GM18508 (cell line): ENCODE measurements at regions not wholly inside any gene's neighbourhood (a gene's known extent, or its start where the extent isn't known, plus 50 kb on each side); places are given as distances from the start of the nearest gene placed in this dataset.

Source experiments
- ATAC-seq: cut with Tn5 transposase; IDR thresholded peaks from one replicate; pipeline ENCODE4 v1.9.1; 2021; ENCODE audit warnings: moderate number of reproducible peaks; ENCODE audit not compliant: insufficient read depth, unreplicated experiment

DNA sequence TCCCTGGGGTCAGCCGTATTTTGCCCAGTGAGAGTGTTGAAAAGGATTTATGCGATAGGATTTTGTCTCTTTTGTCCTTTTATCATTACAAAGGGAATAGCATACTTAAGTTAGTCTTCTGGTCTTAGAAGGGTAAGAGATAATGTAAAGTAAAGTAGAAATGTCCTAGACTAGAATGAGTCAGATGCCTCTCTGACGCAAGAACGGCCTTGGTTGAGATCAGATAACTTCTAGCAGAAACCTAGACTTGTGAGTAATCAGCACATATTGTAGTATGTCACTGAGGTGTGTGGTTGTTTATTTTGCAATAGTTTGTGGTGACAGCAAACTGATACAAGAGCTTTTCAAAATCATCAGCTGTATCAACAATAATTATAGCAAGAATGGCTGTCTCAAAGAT, 866.1 kb downstream of the NSUN3 start:
- no peak for ATAC-seq

- no peak for ATAC-seq
These were observed 873.1 kb downstream of the NSUN3 start for GRCh38 chr3:94935738-94936580.

DNA sequence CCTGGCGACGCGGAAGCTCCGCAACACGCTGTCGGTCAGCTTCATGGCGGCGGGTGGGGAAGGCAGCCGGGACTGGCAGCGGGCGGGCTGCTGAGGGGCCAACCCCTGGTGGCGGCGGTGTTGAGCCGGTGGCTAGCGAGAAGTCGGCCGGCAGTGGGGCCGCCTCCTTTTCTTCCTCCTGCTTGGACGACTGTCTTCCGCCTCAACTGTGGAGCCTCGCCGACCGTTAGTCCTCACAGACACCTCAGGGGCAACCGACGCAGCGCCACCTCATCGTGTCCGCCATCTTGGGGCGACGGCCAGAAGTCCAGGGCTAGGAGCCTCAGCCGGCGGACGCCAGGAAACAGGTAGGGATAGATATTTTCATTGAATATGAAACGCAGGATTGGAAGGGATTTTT, 875.1 kb downstream of the NSUN3 start:
- ATAC-seq, result no peak

DNA sequence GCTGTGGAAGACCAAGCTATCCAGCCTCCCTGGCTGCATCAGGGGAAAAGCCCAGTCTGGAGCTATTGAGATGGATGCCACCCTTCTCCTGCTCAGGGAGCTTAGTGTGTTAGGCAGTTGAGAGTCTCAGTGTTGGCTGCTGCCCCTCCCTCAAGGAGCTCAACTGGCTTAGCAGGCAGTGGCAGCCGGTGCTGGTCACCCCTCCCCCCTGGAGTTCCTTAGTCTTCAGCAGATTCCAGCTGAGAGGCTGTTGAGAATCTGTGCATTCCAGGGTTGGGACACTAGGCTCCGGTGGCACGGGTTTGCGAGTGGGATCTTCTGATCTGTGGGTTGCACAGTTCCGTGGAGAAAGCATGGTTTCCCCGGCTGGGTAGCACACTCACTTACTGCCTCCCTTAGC, 883.8 kb downstream of the NSUN3 start:
- ATAC-seq, result no peak

- ATAC-seq, result no peak
These were observed 898.7 kb downstream of the NSUN3 start for GRCh38 chr3:94961423-94962100.

DNA sequence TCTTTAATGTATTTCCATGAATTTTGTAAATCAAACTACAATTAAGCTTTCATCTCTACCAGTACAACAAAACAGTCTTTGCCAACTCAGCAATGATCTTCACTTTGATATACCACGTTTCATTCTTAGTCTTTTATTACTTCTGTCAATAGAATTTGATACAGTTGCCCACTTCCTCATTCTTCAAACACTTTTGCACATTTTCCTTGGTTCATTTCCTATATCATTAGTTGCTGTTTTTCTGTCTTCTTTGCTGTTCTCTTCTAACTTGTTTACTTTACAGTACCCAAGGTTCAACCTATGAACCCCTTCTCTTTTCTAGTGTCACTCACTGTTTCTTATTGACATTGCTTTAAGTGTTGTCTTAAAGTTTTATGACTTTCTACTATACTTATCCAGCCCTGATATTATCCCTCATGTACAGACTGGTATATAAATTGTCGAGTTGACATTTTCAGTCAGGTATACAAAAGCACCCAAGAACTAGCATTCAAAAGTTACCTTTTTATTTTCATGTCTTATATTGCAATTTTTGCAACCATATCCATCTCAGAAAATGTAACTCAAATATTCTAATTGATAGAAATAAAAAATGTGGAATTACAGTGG, 903.1 kb downstream of the NSUN3 start:
- ATAC-seq, result no peak

- no peak for ATAC-seq
These were observed 904.3 kb downstream of the NSUN3 start for GRCh38 chr3:94967196-94967595.

GRCh38 chr3:94968519-94968918, 905.7 kb downstream of the NSUN3 start:
- ATAC-seq, result no peak

DNA sequence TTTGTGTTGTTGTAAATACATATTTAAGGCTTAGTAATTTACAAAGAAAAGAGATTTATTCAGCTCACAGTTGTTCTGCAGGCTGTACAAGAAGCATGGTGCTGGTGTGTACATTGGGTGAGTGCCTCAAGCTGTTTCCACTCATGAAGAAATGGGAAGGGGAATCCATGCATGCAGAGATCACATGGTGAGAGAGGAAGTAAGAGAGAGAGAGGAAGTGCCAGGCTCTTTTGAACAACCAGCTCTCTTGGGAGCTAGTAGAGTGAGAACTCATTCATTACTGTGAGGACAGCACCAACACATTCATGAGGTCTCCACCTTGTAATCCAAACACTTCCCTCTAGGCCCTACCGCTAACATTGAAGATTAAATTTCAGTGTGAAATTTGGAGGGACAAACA, 909.2 kb downstream of the NSUN3 start:
- no peak for ATAC-seq

- no peak for ATAC-seq
These were observed 915.2 kb downstream of the NSUN3 start for GRCh38 chr3:94978084-94978483.

GRCh38 chr3:94985778-94986177, 922.9 kb downstream of the NSUN3 start:
- no peak for ATAC-seq

DNA sequence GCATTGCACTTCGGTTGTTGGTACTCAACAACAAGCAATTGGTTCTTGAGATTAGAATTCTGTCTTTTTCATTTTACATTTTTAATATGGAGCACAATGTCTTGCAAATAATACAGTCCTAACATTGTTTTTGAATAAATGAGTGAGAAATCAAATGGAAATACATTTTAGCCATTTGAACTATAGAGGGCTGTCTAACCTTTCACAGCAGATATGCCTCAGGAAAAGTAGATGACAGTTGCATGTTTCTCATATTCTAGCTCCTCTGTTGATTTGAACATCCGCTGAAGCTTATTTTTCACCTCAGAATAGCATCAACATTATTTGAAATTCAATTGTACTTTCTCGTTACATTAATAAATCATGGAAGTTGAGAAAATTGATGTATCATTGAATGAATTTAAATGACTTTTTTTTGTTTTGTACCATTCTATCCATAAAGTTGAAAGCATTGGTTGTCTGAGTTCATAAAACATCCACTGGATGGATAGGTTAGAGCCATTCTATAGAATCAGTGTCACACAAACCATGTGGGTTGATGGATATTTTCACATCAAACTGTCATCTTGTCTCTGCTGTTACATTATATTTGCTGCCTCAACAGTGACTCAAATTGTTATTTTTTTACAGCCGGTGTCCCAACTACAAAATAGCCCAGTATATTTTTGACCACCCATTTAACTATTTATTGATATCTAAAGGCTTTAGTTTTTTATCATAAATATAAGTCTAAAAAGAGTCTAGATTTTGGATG, 928.3 kb downstream of the NSUN3 start:
- no peak for ATAC-seq

GRCh38 chr3:94996743-94997142, 933.9 kb downstream of the NSUN3 start:
- no peak for ATAC-seq

DNA sequence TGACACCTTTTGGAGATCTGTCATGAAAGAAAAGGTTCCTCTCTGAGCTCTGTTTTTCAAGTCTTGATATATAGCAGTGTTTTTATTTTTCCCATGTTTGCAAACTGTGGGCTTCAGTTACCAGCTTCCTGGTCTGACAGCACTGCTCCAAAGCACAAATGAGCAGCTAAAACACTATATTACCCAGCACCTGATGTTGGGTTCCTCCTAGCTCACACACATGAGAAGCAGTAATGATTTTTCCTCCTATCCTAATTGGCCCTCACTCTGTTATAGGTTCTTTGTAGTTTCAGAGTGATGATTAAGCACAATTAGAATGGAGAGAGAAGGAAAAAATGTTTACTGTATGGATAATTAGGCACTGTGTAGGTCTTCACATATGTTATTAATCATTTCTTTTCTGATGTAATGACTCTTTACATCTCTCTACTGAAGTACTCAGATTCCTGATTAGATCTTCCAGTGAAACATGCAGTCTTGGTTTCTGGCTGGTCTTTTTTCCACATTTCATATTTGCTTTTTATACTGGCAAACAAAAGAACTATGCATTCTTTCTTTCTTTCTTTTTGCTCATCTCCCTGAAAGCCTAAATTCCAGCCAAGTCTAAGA, 939.7 kb downstream of the NSUN3 start:
- no peak for ATAC-seq

DNA sequence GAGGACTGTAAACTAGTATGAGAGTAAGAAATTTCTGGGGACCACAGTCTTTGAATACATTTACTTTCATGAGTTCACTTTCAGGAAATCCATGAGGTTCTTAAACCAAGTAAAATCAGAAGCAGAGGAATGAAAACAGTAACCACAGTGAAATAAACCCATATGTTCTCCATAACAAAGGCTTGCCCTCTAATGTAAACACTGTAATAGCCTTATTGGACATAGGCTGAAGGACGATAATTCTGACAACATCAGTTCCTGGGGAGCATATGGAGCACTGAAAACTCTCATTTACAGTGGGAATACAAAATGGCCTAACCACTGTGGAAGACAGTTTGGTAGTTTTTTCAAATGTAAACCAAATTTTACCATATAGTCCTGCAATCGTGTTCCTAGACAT, 965.8 kb downstream of the NSUN3 start:
- ATAC-seq, result no peak

DNA sequence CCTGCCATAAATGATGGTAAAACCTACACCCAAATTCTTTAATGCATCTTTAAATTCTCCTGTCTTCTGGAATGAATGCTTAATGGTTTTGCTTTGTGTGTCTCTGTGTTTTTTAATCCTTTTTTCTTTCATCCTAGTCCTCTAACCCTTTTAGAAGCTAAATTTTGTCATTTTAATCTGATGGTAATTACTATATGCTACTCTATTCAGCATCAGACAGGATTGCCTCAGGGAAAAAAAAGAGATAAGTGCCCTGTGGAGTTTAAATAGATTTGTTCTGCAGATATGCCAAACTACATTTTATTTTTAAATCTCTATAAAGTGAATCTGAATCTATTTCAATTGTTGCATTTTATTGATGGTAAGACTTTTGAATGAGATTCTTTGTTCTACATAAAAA, 966.8 kb downstream of the NSUN3 start:
- no peak for ATAC-seq

GRCh38 chr3:95036526-95037021, 973.7 kb downstream of the NSUN3 start:
- ATAC-seq, result no peak

- ATAC-seq, result no peak
These were observed 974.2 kb downstream of the NSUN3 start for GRCh38 chr3:95037097-95037496.

DNA sequence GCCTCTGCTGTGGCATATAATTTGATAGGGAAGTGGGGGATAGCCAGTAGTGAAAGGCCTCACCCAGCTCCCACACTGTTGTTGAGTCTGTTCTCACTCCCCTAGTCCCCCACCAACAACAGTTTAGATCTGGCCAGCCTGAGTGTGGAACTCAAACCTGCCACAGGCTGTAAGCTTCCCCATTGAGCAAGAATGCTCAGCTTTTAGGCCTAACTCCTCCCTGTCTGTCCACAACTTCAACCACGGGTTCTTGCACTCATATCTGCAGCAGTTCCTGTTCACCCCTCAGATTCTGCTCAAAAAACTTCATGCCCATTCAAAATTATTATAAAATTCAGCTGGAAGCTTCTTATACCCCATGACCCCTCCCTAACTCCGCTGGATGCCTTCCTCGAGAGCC, 975.1 kb downstream of the NSUN3 start:
- no peak for ATAC-seq

DNA sequence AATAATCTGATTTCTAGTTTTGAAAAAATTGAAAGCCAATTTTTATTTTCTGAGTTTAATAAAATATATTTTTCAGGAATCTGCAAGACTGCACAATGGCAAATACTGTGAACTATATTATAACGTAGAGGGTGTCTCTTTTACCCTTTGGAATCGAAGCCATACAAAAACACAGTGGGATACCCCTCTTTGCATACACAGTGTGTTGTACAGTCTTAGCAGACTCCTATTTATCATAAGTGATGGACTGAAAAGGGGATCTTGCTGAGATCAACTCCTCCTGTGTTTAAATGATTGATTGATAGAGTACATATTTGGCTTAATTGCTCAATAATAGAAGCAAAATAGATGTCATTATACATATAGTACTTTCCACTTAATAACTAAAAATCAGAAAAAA, 981.2 kb downstream of the NSUN3 start:
- no peak for ATAC-seq
